ENCODE measurements at regions not wholly inside any gene's neighbourhood (a gene's known extent, or its start where the extent isn't known, plus 50 kb on each side); places are given as distances from the start of the nearest gene placed in this dataset.

DNA sequence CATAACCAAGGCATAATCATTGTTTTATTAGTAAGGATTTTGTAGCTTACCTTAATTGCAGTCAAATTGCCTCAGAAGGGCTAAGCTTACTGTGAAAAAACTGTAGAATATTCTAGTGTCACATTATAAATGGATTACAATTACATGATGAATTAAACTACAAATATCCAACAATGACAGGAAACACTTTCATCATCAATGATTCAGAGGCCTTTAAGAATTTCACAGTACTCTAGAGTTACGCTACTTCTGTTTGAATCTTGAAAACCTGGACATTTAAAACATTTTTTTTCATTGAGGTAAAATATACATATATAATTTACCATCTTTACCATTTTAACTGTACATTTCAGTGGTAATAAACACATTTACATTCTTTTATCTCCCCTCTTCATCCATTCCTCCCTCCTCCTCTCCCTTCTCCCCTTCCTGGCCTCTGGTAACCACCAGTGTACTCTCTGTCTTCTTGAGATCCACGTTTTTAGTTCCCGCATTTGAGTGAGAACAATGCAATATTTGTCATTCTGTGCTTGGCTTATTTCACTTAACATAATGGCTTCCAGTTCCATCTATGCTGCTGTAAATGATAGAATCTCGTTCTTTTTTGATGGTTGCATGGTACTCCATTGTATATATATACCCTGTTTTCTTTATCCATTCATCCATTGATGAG lies 54.7 kb downstream of the GJD2 start:
- TF ChIP-seq, protein P1, sequence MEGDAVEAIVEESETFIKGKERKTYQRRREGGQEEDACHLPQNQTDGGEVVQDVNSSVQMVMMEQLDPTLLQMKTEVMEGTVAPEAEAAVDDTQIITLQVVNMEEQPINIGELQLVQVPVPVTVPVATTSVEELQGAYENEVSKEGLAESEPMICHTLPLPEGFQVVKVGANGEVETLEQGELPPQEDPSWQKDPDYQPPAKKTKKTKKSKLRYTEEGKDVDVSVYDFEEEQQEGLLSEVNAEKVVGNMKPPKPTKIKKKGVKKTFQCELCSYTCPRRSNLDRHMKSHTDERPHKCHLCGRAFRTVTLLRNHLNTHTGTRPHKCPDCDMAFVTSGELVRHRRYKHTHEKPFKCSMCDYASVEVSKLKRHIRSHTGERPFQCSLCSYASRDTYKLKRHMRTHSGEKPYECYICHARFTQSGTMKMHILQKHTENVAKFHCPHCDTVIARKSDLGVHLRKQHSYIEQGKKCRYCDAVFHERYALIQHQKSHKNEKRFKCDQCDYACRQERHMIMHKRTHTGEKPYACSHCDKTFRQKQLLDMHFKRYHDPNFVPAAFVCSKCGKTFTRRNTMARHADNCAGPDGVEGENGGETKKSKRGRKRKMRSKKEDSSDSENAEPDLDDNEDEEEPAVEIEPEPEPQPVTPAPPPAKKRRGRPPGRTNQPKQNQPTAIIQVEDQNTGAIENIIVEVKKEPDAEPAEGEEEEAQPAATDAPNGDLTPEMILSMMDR (IDR thresholded peaks at IDR 0.05): no peak
- TF ChIP-seq EP300 (IDR thresholded peaks at IDR 0.05): no peak

Measured in tibial nerve (tissue), 4 donors.